Activated T-helper 1 cell treated with anti-CD3 and anti-CD28 coated beads, Interleukin-12 subunit alpha, Interleukin-12 subunit beta, Interleukin-2, Interleukin-4 antibody, amounts not matched to agents 30 ng/mL and 10 ng/mL and 1 ng/mL, durations not matched to agents 14 hours and 24 hours and 36 hours (primary cell): ENCODE measurements at regions not wholly inside any gene's neighbourhood (a gene's known extent, or its start where the extent isn't known, plus 50 kb on each side); places are given as distances from the start of the nearest gene placed in this dataset.
A peak's percentile ranks its signal among the peaks of the same experiment; 100 is the strongest.

Source experiments
- DNase-seq: peaks from one replicate; pipeline ENCODE4 v3.0.0; 2021; ENCODE audit warnings: low spot score
- H3K27ac Mint-ChIP-seq: one replicate; pipeline ENCODE4 v1.8.0; 2021; ENCODE audit warnings: mild to moderate bottlenecking, mixed read lengths
- H3K27me3 Mint-ChIP-seq: one replicate; pipeline ENCODE4 v1.8.0; 2022; ENCODE audit warnings: mild to moderate bottlenecking, moderate library complexity, mixed read lengths; ENCODE audit not compliant: insufficient read depth
- H3K36me3 Mint-ChIP-seq: one replicate; pipeline ENCODE4 v1.8.0; 2021; ENCODE audit warnings: low read depth, mixed read lengths
- H3K4me1 Mint-ChIP-seq: one replicate; pipeline ENCODE4 v1.8.0; 2021; ENCODE audit warnings: low read depth, mixed read lengths
- H3K4me3 Mint-ChIP-seq: one replicate; pipeline ENCODE4 v1.8.0; 2021; ENCODE audit warnings: mild to moderate bottlenecking, moderate library complexity, mixed read lengths
- H3K9me3 Mint-ChIP-seq: one replicate; pipeline ENCODE4 v1.8.0; 2021; ENCODE audit warnings: mixed read lengths
- intact Hi-C: fragments of 100-400 bp; cut with micrococcal nuclease; formaldehyde crosslinking; loops from one replicate; pipeline ENCODE4 v1.15.1; 2024

GRCh38 chr16:86701286-86701975 is 123.1 kb downstream of the FOXL1 start:
- Mint-ChIP-seq H3K27ac (no peak overlapping the region), H3K9me3 (peaks cover 8% of the 10 kb centered on the region), H3K36me3 (no peaks in the 10 kb centered on the region), H3K4me3 (no peak overlapping the region), H3K4me1 (no peaks in the 10 kb centered on the region), H3K27me3 (peaks cover 10% of the 10 kb centered on the region)
- intact Hi-C loops: no loop called here
- no peak for DNase-seq

GRCh38 chr16:86702824-86703588 is 124.7 kb downstream of the FOXL1 start:
- intact Hi-C loops: no loop called here
- Mint-ChIP-seq H3K27ac (peak overlapping the region; percentile 59), H3K36me3 (no peaks in the 10 kb centered on the region), H3K27me3 (peaks cover 9% of the 10 kb centered on the region), H3K4me1 (no peaks in the 10 kb centered on the region), H3K4me3 (no peak overlapping the region), H3K9me3 (peaks cover 8% of the 10 kb centered on the region)
- DNase-seq: no peak

GRCh38 chr16:86704516-86704915 is 126.2 kb downstream of the FOXL1 start:
- no peak for DNase-seq
- Mint-ChIP-seq H3K9me3 (peaks cover 8% of the 10 kb centered on the region), H3K27me3 (peaks cover 9% of the 10 kb centered on the region), H3K36me3 (no peaks in the 10 kb centered on the region), H3K27ac (no peak overlapping the region), H3K4me1 (no peaks in the 10 kb centered on the region), H3K4me3 (no peak overlapping the region)
- intact Hi-C loops: no loop called here

GRCh38 chr16:86706726-86707125 is 128.4 kb downstream of the FOXL1 start:
- no peaks in the 10 kb centered on the region for H3K36me3 Mint-ChIP-seq
- no peak overlapping the region for H3K4me3 Mint-ChIP-seq
- no peak overlapping the region for H3K27ac Mint-ChIP-seq
- no peak for DNase-seq
- intact Hi-C loops: no loop called here
- H3K27me3 Mint-ChIP-seq: peaks cover 4% of the 10 kb centered on the region
- H3K4me1 Mint-ChIP-seq: no peaks in the 10 kb centered on the region
- peaks cover 8% of the 10 kb centered on the region for H3K9me3 Mint-ChIP-seq

GRCh38 chr16:86707171-86707570 is 128.8 kb downstream of the FOXL1 start:
- no peak overlapping the region for H3K27ac Mint-ChIP-seq

GRCh38 chr16:86707581-86707980 is 129.2 kb downstream of the FOXL1 start:
- DNase-seq: no peak
- no peaks in the 10 kb centered on the region for H3K36me3 Mint-ChIP-seq
- intact Hi-C loops: no loop called here
- no peaks in the 10 kb centered on the region for H3K4me1 Mint-ChIP-seq
- H3K9me3 Mint-ChIP-seq: peaks cover 8% of the 10 kb centered on the region
- no peak overlapping the region for H3K4me3 Mint-ChIP-seq
- peaks cover 4% of the 10 kb centered on the region for H3K27me3 Mint-ChIP-seq
- no peak overlapping the region for H3K27ac Mint-ChIP-seq

More at GRCh38 chr16:86707171-86707570, 128.8 kb downstream of the FOXL1 start:
- no peak overlapping the region for H3K4me3 Mint-ChIP-seq
- H3K36me3 Mint-ChIP-seq: no peaks in the 10 kb centered on the region
- intact Hi-C loops: no loop called here
- peaks cover 4% of the 10 kb centered on the region for H3K27me3 Mint-ChIP-seq
- no peaks in the 10 kb centered on the region for H3K4me1 Mint-ChIP-seq
- peaks cover 8% of the 10 kb centered on the region for H3K9me3 Mint-ChIP-seq
- DNase-seq: no peak

GRCh38 chr16:86708431-86708830 is 130.1 kb downstream of the FOXL1 start:
- Mint-ChIP-seq H3K36me3 (no peaks in the 10 kb centered on the region), H3K4me3 (no peak overlapping the region), H3K27me3 (peaks cover 4% of the 10 kb centered on the region), H3K27ac (no peak overlapping the region), H3K4me1 (no peaks in the 10 kb centered on the region), H3K9me3 (peaks cover 5% of the 10 kb centered on the region)
- DNase-seq: no peak
- intact Hi-C loops: no loop called here

- intact Hi-C loops: no loop called here
- H3K4me1 Mint-ChIP-seq: no peaks in the 10 kb centered on the region
- H3K36me3 Mint-ChIP-seq: no peaks in the 10 kb centered on the region
- H3K27me3 Mint-ChIP-seq: no peaks in the 10 kb centered on the region
- H3K27ac Mint-ChIP-seq: no peak overlapping the region
- H3K9me3 Mint-ChIP-seq: peaks cover 4% of the 10 kb centered on the region
- no peak for DNase-seq
- no peak overlapping the region for H3K4me3 Mint-ChIP-seq
Measured at GRCh38 chr16:86709103-86709502, 130.8 kb downstream of the FOXL1 start.

GRCh38 chr16:86709902-86710601 is 131.7 kb downstream of the FOXL1 start:
- no peak overlapping the region for H3K4me3 Mint-ChIP-seq
- H3K27me3 Mint-ChIP-seq: no peaks in the 10 kb centered on the region
- H3K4me1 Mint-ChIP-seq: no peaks in the 10 kb centered on the region
- no peak for DNase-seq
- no peaks in the 10 kb centered on the region for H3K9me3 Mint-ChIP-seq
- no peak overlapping the region for H3K27ac Mint-ChIP-seq
- H3K36me3 Mint-ChIP-seq: no peaks in the 10 kb centered on the region
- intact Hi-C loops: no loop called here

GRCh38 chr16:86710602-86710950 is 132.2 kb downstream of the FOXL1 start:
- no peaks in the 10 kb centered on the region for H3K36me3 Mint-ChIP-seq
- intact Hi-C loops: no loop called here

GRCh38 chr16:86712158-86713009 is 134.0 kb downstream of the FOXL1 start:
- Mint-ChIP-seq H3K4me3 (no peak overlapping the region), H3K27me3 (no peaks in the 10 kb centered on the region), H3K36me3 (no peaks in the 10 kb centered on the region), H3K4me1 (peaks cover 2% of the 10 kb centered on the region), H3K9me3 (no peaks in the 10 kb centered on the region), H3K27ac (no peak overlapping the region)
- DNase-seq: no peak
- intact Hi-C loops: no loop called here

More at GRCh38 chr16:86710602-86710950, 132.2 kb downstream of the FOXL1 start:
- H3K27ac Mint-ChIP-seq: no peak overlapping the region
- DNase-seq: no peak
- H3K4me1 Mint-ChIP-seq: no peaks in the 10 kb centered on the region
- no peaks in the 10 kb centered on the region for H3K9me3 Mint-ChIP-seq
- H3K27me3 Mint-ChIP-seq: no peaks in the 10 kb centered on the region
- H3K4me3 Mint-ChIP-seq: no peak overlapping the region

GRCh38 chr16:86713021-86713631 is 134.8 kb downstream of the FOXL1 start:
- H3K36me3 Mint-ChIP-seq: no peaks in the 10 kb centered on the region

More at GRCh38 chr16:86713021-86713631, 134.8 kb downstream of the FOXL1 start:
- Mint-ChIP-seq H3K27me3 (no peaks in the 10 kb centered on the region), H3K4me1 (peaks cover 10% of the 10 kb centered on the region), H3K4me3 (no peak overlapping the region), H3K27ac (no peak overlapping the region), H3K9me3 (no peaks in the 10 kb centered on the region)
- DNase-seq: no peak
- intact Hi-C loops: no loop called here
